Lung (tissue), 11 donors: ENCODE measurements at regions not wholly inside any gene's neighbourhood (a gene's known extent, or its start where the extent isn't known, plus 50 kb on each side); places are given as distances from the start of the nearest gene placed in this dataset.
A peak's percentile ranks its signal among the peaks of the same experiment; 100 is the strongest.

Experiments used
- ATAC-seq: fragments of 200-7000 bp; cut with Tn5 transposase; one replicate; pipeline ENCODE4 v1.9.1; 2020; ENCODE audit warnings: moderate number of reproducible peaks; ENCODE audit not compliant: insufficient read depth, low FRiP score
- DNase-seq, 3 donors: peaks; one replicate each; pipeline ENCODE4 v3.0.0-alpha.2; 2013 to 2017
- H3K27ac ChIP-seq, 2 donors: one replicate each; pipeline ENCODE4 v1.5.1; 2013; ENCODE audit warnings: mild to moderate bottlenecking in 2 of 2, moderate library complexity in 2 of 2, control low read depth in 1 of 2, inconsistent platforms in 1 of 2, low read depth in 1 of 2, low read length in 1 of 2
- H3K27me3 ChIP-seq, 3 donors: one replicate each; pipeline ENCODE4 v1.5.1; 2013; ENCODE audit warnings: low read length in 2 of 3; ENCODE audit not compliant: control insufficient read depth in 3 of 3, insufficient read depth in 3 of 3
- H3K36me3 ChIP-seq, 4 donors: one replicate each; pipeline ENCODE4 v1.5.1; 2013; ENCODE audit warnings: low read length in 4 of 4, mild to moderate bottlenecking in 1 of 4, moderate library complexity in 1 of 4; ENCODE audit not compliant: control insufficient read depth in 4 of 4, insufficient read depth in 4 of 4
- H3K4me1 ChIP-seq, 5 donors: one replicate each; pipeline ENCODE4 v1.5.1; 2013; ENCODE audit warnings: low read length in 5 of 5, mild to moderate bottlenecking in 2 of 5, moderate library complexity in 1 of 5; ENCODE audit not compliant: control insufficient read depth in 5 of 5, insufficient read depth in 5 of 5
- H3K4me3 ChIP-seq: one replicate; pipeline ENCODE4 v1.5.1; 2013; ENCODE audit warnings: mild to moderate bottlenecking, control low read depth, moderate library complexity
- H3K9ac ChIP-seq, 2 donors: one replicate each; pipeline ENCODE4 v1.5.1; 2013; ENCODE audit warnings: low read length in 2 of 2, control low read depth in 1 of 2; ENCODE audit not compliant: insufficient read depth in 1 of 2
- H3K9me3 ChIP-seq, 4 donors: one replicate each; pipeline ENCODE4 v1.5.1; 2013; ENCODE audit warnings: low read length in 3 of 4, mild to moderate bottlenecking in 1 of 4, moderate library complexity in 1 of 4; ENCODE audit not compliant: control insufficient read depth in 4 of 4, insufficient read depth in 3 of 4
- CTCF ChIP-seq: IDR thresholded peaks from 2 replicates; pipeline ENCODE4 v1.5.1; 2012; ENCODE audit warnings: mild to moderate bottlenecking; ENCODE audit errors: control extremely low read depth, extremely low read depth
- WGBS, 2 donors: extraction: QIAGEN DNeasy Blood & Tissue Kit; methylation state at CpG; one replicate each; pipeline ENCODE4 v1.1.7; 2013; 5-methylcytosine and 5-hydroxymethylcytosine counted together
- donor health status: control.
- donor health status: control.
- donor health status: Bipolar disorder and iron deficiency.
- donor health status: healthy.
- donor health status: DM: yes; HTN: yes; CAD: no.

DNA sequence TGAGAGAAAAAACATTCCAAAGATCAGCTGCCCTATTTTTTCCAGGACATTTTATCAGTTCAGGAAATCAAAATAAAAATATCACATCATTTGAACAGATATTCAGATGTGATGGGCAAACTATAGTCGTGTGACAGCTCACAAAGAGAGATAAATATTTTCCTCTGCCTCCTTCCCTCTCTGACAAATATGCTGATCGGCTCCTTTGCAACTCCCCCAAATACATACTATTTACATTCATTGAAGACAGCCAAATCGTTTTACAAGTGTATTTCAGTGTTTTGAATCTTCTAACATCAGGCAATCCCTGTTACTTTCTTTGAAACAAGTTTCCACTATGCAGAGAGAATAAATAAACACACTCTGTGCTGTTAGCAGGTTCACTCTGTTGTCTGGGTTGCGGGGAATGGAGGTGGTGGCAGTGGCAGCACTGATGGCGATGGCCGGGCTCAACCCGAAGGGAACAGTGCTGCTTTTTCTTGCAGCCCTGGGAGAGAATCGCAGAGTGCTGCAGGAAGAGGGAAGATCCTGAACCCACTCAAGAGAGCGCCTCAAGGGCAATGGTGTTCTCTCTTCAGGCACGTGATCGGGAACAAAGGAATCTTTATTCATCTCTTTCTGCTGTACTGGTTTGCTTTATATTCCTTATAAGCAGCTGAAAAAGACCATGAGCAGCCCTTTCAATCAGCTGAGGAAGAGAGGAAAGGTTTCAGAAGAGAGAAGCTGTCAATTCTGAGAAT lies 142.5 kb downstream of the PHLDA1 start:
- 57 to 62% methylated on average over 11 of the region's 11 CpGs for WGBS, 2 donors
- DNase-seq: peak in 2 of 3 donors; percentile 27 to 29
- H3K4me1 ChIP-seq: peaks cover 0 to 10% (median 0%) of the 10 kb centered on the region in 5 donors

GRCh38 chr12:75888399-75888798 lies 143.2 kb downstream of the PHLDA1 start:
- H3K9ac ChIP-seq: no peak overlapping the region
- H3K27ac ChIP-seq: no peak overlapping the region
- ATAC-seq (no peak), DNase-seq (no peak)
- no peak overlapping the region for H3K4me3 ChIP-seq
- no peaks in the 10 kb centered on the region for H3K36me3 ChIP-seq
- peaks cover 0 to 10% (median 0%) of the 10 kb centered on the region in 5 donors for H3K4me1 ChIP-seq
- no peaks in the 10 kb centered on the region for H3K9me3 ChIP-seq
- no peak for TF ChIP-seq CTCF
- no peaks in the 10 kb centered on the region for H3K27me3 ChIP-seq

More for the DNA sequence above, 142.5 kb downstream of the PHLDA1 start:
- no peak for ATAC-seq
- Histone ChIP-seq H3K4me3 (no peak overlapping the region), H3K9ac (peak overlapping the region in 1 of 2 donors; percentile 34), H3K36me3 (no peaks in the 10 kb centered on the region), H3K9me3 (no peaks in the 10 kb centered on the region), H3K27me3 (no peaks in the 10 kb centered on the region), H3K27ac (no peak overlapping the region)
- no peak for TF ChIP-seq CTCF

DNA sequence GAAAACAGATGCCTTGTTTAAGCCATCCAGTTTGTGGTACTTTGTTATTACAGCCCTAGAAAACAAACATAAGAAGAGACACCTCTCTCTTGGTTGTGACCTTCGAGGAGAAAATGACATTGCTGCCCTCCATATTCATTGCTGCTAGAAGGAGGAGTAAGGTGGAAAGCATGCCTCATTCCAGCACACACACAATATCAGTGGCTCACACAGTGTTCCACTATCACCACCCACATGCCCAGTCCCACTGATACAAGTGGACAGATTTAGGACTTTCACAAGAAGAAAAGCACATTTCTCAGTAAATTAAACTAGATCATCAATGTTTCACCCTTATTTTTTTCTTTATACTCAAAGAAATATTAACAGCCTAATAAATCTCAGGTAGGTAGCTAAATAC lies 143.6 kb downstream of the PHLDA1 start:
- H3K27me3 ChIP-seq: no peaks in the 10 kb centered on the region
- H3K9me3 ChIP-seq: no peaks in the 10 kb centered on the region
- no peaks in the 10 kb centered on the region for H3K36me3 ChIP-seq
- no peak overlapping the region for H3K9ac ChIP-seq
- H3K4me1 ChIP-seq: peaks cover 0 to 10% (median 0%) of the 10 kb centered on the region in 5 donors
- WGBS, 2 donors: 81 to 89% methylated on average over 1 of the region's 1 CpG
- no peak overlapping the region for H3K4me3 ChIP-seq
- ATAC-seq: no peak
- no peak overlapping the region for H3K27ac ChIP-seq
- TF ChIP-seq CTCF: no peak
- no peak for DNase-seq
